Adipocyte (in vitro differentiated cells): ENCODE measurements at regions not wholly inside any gene's neighbourhood (a gene's known extent, or its start where the extent isn't known, plus 50 kb on each side); places are given as distances from the start of the nearest gene placed in this dataset.
"Not testable (repeated sequence)": the region's sequence is repeated elsewhere in the genome, so short reads cannot be mapped to it uniquely, and the experiment has no call there.

Source experiments
- DNase-seq: peaks from one replicate; pipeline ENCODE4 v3.0.0-alpha.2; 2015; ENCODE audit warnings: low read depth
- H3K27me3 ChIP-seq: replicated peaks from 2 replicates; pipeline ENCODE4 v1.7.0; 2013; ENCODE audit warnings: mild to moderate bottlenecking, low read length, moderate library complexity; ENCODE audit not compliant: control insufficient read depth, insufficient read depth
- H3K36me3 ChIP-seq: 2 replicates; pipeline ENCODE4 v1.7.0; 2013; ENCODE audit warnings: low read length, mild to moderate bottlenecking, moderate library complexity; ENCODE audit not compliant: control insufficient read depth, insufficient read depth, severe bottlenecking
- H3K4me1 ChIP-seq: 2 replicates; pipeline ENCODE4 v1.7.0; 2013; ENCODE audit warnings: mild to moderate bottlenecking, low read length, moderate library complexity; ENCODE audit not compliant: control insufficient read depth, insufficient read depth
- H3K4me3 ChIP-seq: 2 replicates; pipeline ENCODE4 v1.7.0; 2013; ENCODE audit warnings: mild to moderate bottlenecking, low read length, moderate library complexity
- H3K9ac ChIP-seq: 2 replicates; pipeline ENCODE4 v1.7.0; 2013; ENCODE audit warnings: mild to moderate bottlenecking, low read length, moderate library complexity
- H3K9me3 ChIP-seq: 2 replicates; pipeline ENCODE4 v1.7.0; 2013; ENCODE audit warnings: mild to moderate bottlenecking, low read length, moderate library complexity; ENCODE audit not compliant: control insufficient read depth

- Histone ChIP-seq H3K27me3 (no peaks in the 10 kb centered on the region), H3K4me1 (no peaks in the 10 kb centered on the region), H3K9me3 (peaks cover 9% of the 10 kb centered on the region), H3K4me3 (no peak overlapping the region), H3K36me3 (no peaks in the 10 kb centered on the region), H3K9ac (no peak overlapping the region)
- peak; percentile 14 for DNase-seq
These were observed 338.7 kb downstream of the HTR1B start for GRCh38 chr6:77124604-77125003.

GRCh38 chr6:77123527-77123926, 339.8 kb downstream of the HTR1B start:
- Histone ChIP-seq H3K4me3 (no peak overlapping the region), H3K9ac (no peak overlapping the region), H3K27me3 (no peaks in the 10 kb centered on the region), H3K4me1 (no peaks in the 10 kb centered on the region), H3K36me3 (no peaks in the 10 kb centered on the region), H3K9me3 (peaks cover 4% of the 10 kb centered on the region)
- no peak for DNase-seq

GRCh38 chr6:77106992-77107391, 356.3 kb downstream of the HTR1B start:
- Histone ChIP-seq H3K4me3 (no peak overlapping the region), H3K9ac (no peak overlapping the region), H3K36me3 (no peaks in the 10 kb centered on the region), H3K9me3 (no peaks in the 10 kb centered on the region), H3K27me3 (no peaks in the 10 kb centered on the region), H3K4me1 (no peaks in the 10 kb centered on the region)
- no peak for DNase-seq

- Histone ChIP-seq H3K27me3 (no peaks in the 10 kb centered on the region), H3K36me3 (no peaks in the 10 kb centered on the region), H3K4me1 (no peaks in the 10 kb centered on the region), H3K9ac (no peak overlapping the region), H3K4me3 (no peak overlapping the region), H3K9me3 (no peaks in the 10 kb centered on the region)
- no peak for DNase-seq
These were observed 358.2 kb downstream of the HTR1B start for GRCh38 chr6:77105091-77105490.

- Histone ChIP-seq H3K4me3 (no peak overlapping the region), H3K9me3 (no peaks in the 10 kb centered on the region), H3K9ac (no peak overlapping the region), H3K36me3 (no peaks in the 10 kb centered on the region), H3K27me3 (no peaks in the 10 kb centered on the region), H3K4me1 (no peaks in the 10 kb centered on the region)
- peak; percentile 48 for DNase-seq
These were observed 365.4 kb downstream of the HTR1B start for GRCh38 chr6:77097940-77098339.

- DNase-seq: no peak
- Histone ChIP-seq H3K36me3 (no peaks in the 10 kb centered on the region), H3K9me3 (no peaks in the 10 kb centered on the region), H3K9ac (no peak overlapping the region), H3K27me3 (no peaks in the 10 kb centered on the region), H3K4me1 (no peaks in the 10 kb centered on the region), H3K4me3 (no peak overlapping the region)
These were observed 367.2 kb downstream of the HTR1B start for GRCh38 chr6:77095936-77096627.

GRCh38 chr6:77094821-77095220, 368.5 kb downstream of the HTR1B start:
- peaks cover 3% of the 10 kb centered on the region for H3K9me3 ChIP-seq
- DNase-seq: no peak
- H3K4me3 ChIP-seq: no peak overlapping the region
- no peaks in the 10 kb centered on the region for H3K27me3 ChIP-seq
- H3K9ac ChIP-seq: no peak overlapping the region
- no peaks in the 10 kb centered on the region for H3K4me1 ChIP-seq
- H3K36me3 ChIP-seq: no peaks in the 10 kb centered on the region

- Histone ChIP-seq H3K9me3 (peaks cover 5% of the 10 kb centered on the region), H3K36me3 (no peaks in the 10 kb centered on the region), H3K27me3 (no peaks in the 10 kb centered on the region), H3K4me3 (no peak overlapping the region), H3K4me1 (no peaks in the 10 kb centered on the region), H3K9ac (no peak overlapping the region)
- peak; percentile 63 for DNase-seq
These were observed 370.3 kb downstream of the HTR1B start for GRCh38 chr6:77092971-77093370.

- Histone ChIP-seq H3K36me3 (no peaks in the 10 kb centered on the region), H3K9me3 (peaks cover 5% of the 10 kb centered on the region), H3K27me3 (no peaks in the 10 kb centered on the region), H3K4me1 (no peaks in the 10 kb centered on the region), H3K4me3 (no peak overlapping the region), H3K9ac (no peak overlapping the region)
- DNase-seq: no peak
These were observed 373.5 kb downstream of the HTR1B start for GRCh38 chr6:77089776-77090175.

- DNase-seq, H3K9me3 ChIP-seq, H3K9ac ChIP-seq, H3K36me3 ChIP-seq, H3K4me1 ChIP-seq, H3K4me3 ChIP-seq, H3K27me3 ChIP-seq: not testable (repeated sequence)
These were observed 375.4 kb downstream of the HTR1B start for GRCh38 chr6:77087794-77088318.

GRCh38 chr6:77074037-77074713, 389.1 kb downstream of the HTR1B start:
- Histone ChIP-seq H3K9me3 (no peaks in the 10 kb centered on the region), H3K9ac (no peak overlapping the region), H3K4me3 (no peak overlapping the region), H3K4me1 (no peaks in the 10 kb centered on the region), H3K36me3 (no peaks in the 10 kb centered on the region), H3K27me3 (no peaks in the 10 kb centered on the region)
- DNase-seq: no peak
